WTC11 (cell line): ENCODE measurements at regions not wholly inside any gene's neighbourhood (a gene's known extent, or its start where the extent isn't known, plus 50 kb on each side); places are given as distances from the start of the nearest gene placed in this dataset.
"Not testable (repeated sequence)": the region's sequence is repeated elsewhere in the genome, so short reads cannot be mapped to it uniquely, and the experiment has no call there.

Experiments
- ATAC-seq: fragments of 200-7000 bp; cut with Tn5 transposase; 2 replicates; pipeline ENCODE4 v1.10.0; 2021; ENCODE audit warnings: mild to moderate bottlenecking, moderate library complexity
- CTCF ChIA-PET: fragments of 300-600 bp; sonication (Branson Sonifier 250); formaldehyde crosslinking; loops from one replicate; lab custom pipeline; 2021; ENCODE audit warnings: antibody characterized with exemption; lab: Charles Lee
- POLR2A ChIA-PET: fragments of 350-600 bp; sonication (Branson Sonifier 250); formaldehyde crosslinking; loops from one replicate; lab custom pipeline; 2021; ENCODE audit warnings: antibody characterized with exemption; lab: Charles Lee
- DNase-seq: peaks from one replicate; pipeline ENCODE4 v3.0.0; 2021; ENCODE audit warnings: low spot score
- H3K27ac Mint-ChIP-seq: 2 replicates; pipeline ENCODE4 v1.8.0; 2021; ENCODE audit warnings: mixed read lengths
- H3K27me3 Mint-ChIP-seq: 2 replicates; pipeline ENCODE4 v1.8.0; 2021; ENCODE audit warnings: low read depth, mild to moderate bottlenecking, moderate library complexity, mixed read lengths
- H3K36me3 Mint-ChIP-seq: 2 replicates; pipeline ENCODE4 v1.8.0; 2021; ENCODE audit warnings: mixed read lengths
- H3K4me1 Mint-ChIP-seq: 2 replicates; pipeline ENCODE4 v1.8.0; 2022; ENCODE audit warnings: mixed read lengths
- H3K4me3 Mint-ChIP-seq: 2 replicates; pipeline ENCODE4 v1.8.0; 2021; ENCODE audit warnings: mild to moderate bottlenecking, moderate library complexity, mixed read lengths
- H3K9me3 Mint-ChIP-seq: 2 replicates; pipeline ENCODE4 v1.8.0; 2021; ENCODE audit warnings: mixed read lengths
- EMX1 ChIP-seq: fragments of 250-450 bp; sonication (Bioruptor Pico); IDR thresholded peaks from 2 replicates; pipeline ENCODE4 v1.8.0; 2021; ENCODE audit warnings: mild to moderate bottlenecking
- FOXK1 ChIP-seq: sonication (generic); formaldehyde crosslinking; IDR thresholded peaks from 2 replicates; pipeline ENCODE4 v1.8.0; 2022; ENCODE audit warnings: mild to moderate bottlenecking, moderate library complexity, missing genetic modification reagents
- GABPB1 ChIP-seq: sonication (generic); formaldehyde crosslinking; IDR thresholded peaks from 2 replicates; pipeline ENCODE4 v1.8.1; 2023; ENCODE audit warnings: mild to moderate bottlenecking, missing genetic modification reagents
- JUN ChIP-seq: sonication (generic); formaldehyde crosslinking; IDR thresholded peaks from 2 replicates; pipeline ENCODE4 v1.8.0; 2023; ENCODE audit warnings: mild to moderate bottlenecking, missing genetic modification reagents
- NFE2L1 ChIP-seq: sonication (generic); formaldehyde crosslinking; IDR thresholded peaks from 2 replicates; pipeline ENCODE4 v1.8.1; 2023; ENCODE audit warnings: missing genetic modification reagents
- TP53 ChIP-seq: sonication (generic); formaldehyde crosslinking; IDR thresholded peaks from 2 replicates; pipeline ENCODE4 v1.8.1; 2023; ENCODE audit warnings: mild to moderate bottlenecking, missing genetic modification reagents
- ZNF317 ChIP-seq: sonication (generic); formaldehyde crosslinking; IDR thresholded peaks from 2 replicates; pipeline ENCODE4 v1.8.1; 2023; ENCODE audit warnings: low read depth, mild to moderate bottlenecking, moderate library complexity, missing genetic modification reagents, borderline replicate concordance
- ZNF671 ChIP-seq: fragments of 250-450 bp; sonication (Bioruptor Pico); IDR thresholded peaks from 2 replicates; pipeline ENCODE4 v1.8.0; 2021; ENCODE audit warnings: mild to moderate bottlenecking
- TF ChIP-seq, protein P1 (sequence below): sonication (generic); formaldehyde crosslinking; IDR thresholded peaks from 2 replicates; pipeline ENCODE4 v1.8.1; 2023; ENCODE audit warnings: mild to moderate bottlenecking, missing genetic modification reagents, moderate library complexity
- TF ChIP-seq, protein P2 (sequence below): sonication (generic); formaldehyde crosslinking; IDR thresholded peaks from 2 replicates; pipeline ENCODE4 v1.8.1; 2022; ENCODE audit warnings: mild to moderate bottlenecking, moderate library complexity, missing genetic modification reagents
- TF ChIP-seq, protein P3 (sequence below): sonication (generic); formaldehyde crosslinking; IDR thresholded peaks from 2 replicates; pipeline ENCODE4 v1.8.0; 2022; ENCODE audit warnings: mild to moderate bottlenecking, missing genetic modification reagents
- TF ChIP-seq, protein P4 (sequence below): sonication (generic); formaldehyde crosslinking; IDR thresholded peaks from 2 replicates; pipeline ENCODE4 v1.8.1; 2023; ENCODE audit warnings: mild to moderate bottlenecking, missing genetic modification reagents
- TF ChIP-seq, protein P5 (sequence below): sonication (generic); formaldehyde crosslinking; IDR thresholded peaks from 2 replicates; pipeline ENCODE4 v1.8.0; 2022; ENCODE audit warnings: mild to moderate bottlenecking, missing genetic modification reagents
- TF ChIP-seq, protein P6 (sequence below): sonication (generic); formaldehyde crosslinking; IDR thresholded peaks from 2 replicates; pipeline ENCODE4 v1.8.1; 2022; ENCODE audit warnings: low read depth, mild to moderate bottlenecking, moderate library complexity, missing genetic modification reagents, borderline replicate concordance

DNA sequence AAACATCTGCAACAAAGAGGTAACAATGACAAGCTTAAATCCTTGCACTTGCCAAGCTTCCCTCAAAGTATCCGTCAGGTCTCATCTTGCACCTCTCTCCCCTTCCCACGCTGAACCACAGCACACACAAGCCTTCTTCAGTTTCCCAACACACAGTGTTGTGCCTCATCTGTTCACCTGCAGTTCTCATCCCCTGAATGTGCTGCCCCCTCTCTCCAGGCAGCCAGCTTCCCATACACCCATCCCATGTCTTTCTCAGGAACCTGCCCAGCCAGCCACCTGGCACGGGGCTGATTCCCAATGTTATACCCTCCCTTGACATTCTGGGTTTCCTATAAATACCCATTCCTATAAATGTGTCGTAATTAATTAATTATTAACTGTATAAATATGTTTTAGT lies 314.8 kb downstream of the PRELID2 start:
- Mint-ChIP-seq H3K4me1 (peaks cover 10% of the 10 kb centered on the region), H3K4me3 (no peak overlapping the region), H3K9me3 (peaks cover 15% of the 10 kb centered on the region), H3K36me3 (peaks cover 10% of the 10 kb centered on the region), H3K27me3 (no peaks in the 10 kb centered on the region), H3K27ac (no peak overlapping the region)
- DNase-seq = no peak
- POLR2A ChIA-PET = no interaction called here
- ATAC-seq = peak; percentile 75
- TF ChIP-seq, protein P1, sequence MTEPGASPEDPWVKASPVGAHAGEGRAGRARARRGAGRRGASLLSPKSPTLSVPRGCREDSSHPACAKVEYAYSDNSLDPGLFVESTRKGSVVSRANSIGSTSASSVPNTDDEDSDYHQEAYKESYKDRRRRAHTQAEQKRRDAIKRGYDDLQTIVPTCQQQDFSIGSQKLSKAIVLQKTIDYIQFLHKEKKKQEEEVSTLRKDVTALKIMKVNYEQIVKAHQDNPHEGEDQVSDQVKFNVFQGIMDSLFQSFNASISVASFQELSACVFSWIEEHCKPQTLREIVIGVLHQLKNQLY (CRISPR knock-in tag) = no peak
- TF ChIP-seq, protein P2, sequence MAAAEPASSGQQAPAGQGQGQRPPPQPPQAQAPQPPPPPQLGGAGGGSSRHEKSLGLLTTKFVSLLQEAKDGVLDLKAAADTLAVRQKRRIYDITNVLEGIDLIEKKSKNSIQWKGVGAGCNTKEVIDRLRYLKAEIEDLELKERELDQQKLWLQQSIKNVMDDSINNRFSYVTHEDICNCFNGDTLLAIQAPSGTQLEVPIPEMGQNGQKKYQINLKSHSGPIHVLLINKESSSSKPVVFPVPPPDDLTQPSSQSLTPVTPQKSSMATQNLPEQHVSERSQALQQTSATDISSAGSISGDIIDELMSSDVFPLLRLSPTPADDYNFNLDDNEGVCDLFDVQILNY (CRISPR knock-in tag) = no peak
- TF ChIP-seq NFE2L1 = no peak
- TF ChIP-seq GABPB1 = no peak
- TF ChIP-seq FOXK1 (CRISPR knock-in tag) = no peak
- TF ChIP-seq EMX1 (CRISPR knock-in tag) = no peak
- no peak for TF ChIP-seq TP53 (CRISPR knock-in tag)
- TF ChIP-seq, protein P3, sequence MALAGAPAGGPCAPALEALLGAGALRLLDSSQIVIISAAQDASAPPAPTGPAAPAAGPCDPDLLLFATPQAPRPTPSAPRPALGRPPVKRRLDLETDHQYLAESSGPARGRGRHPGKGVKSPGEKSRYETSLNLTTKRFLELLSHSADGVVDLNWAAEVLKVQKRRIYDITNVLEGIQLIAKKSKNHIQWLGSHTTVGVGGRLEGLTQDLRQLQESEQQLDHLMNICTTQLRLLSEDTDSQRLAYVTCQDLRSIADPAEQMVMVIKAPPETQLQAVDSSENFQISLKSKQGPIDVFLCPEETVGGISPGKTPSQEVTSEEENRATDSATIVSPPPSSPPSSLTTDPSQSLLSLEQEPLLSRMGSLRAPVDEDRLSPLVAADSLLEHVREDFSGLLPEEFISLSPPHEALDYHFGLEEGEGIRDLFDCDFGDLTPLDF = no peak
- CTCF ChIA-PET = no interaction called here

DNA sequence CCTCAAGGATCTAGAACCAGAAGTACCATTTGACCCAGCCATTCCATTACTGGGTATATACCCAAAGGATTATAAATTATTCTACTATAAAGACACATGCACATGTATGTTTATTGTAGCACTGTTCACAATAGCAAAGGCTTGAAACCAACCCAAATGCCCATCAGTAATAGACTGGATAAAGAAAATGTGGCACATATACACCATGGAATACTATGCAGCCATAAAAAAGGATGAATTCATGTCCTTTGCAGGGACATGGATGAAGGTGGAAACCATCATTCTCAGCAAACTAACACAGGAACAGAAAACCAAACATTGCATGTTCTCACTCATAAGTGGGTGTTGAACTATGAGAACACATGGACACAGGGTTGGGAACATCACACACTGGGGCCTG lies 317.6 kb downstream of the PRELID2 start:
- CTCF ChIA-PET, DNase-seq, ATAC-seq, H3K4me3 Mint-ChIP-seq, H3K27ac Mint-ChIP-seq, POLR2A ChIA-PET, H3K27me3 Mint-ChIP-seq: not testable (repeated sequence)
- Mint-ChIP-seq H3K4me1 (peaks cover 10% of the 10 kb centered on the region), H3K9me3 (peaks cover 15% of the 10 kb centered on the region), H3K36me3 (peaks cover 10% of the 10 kb centered on the region)

DNA sequence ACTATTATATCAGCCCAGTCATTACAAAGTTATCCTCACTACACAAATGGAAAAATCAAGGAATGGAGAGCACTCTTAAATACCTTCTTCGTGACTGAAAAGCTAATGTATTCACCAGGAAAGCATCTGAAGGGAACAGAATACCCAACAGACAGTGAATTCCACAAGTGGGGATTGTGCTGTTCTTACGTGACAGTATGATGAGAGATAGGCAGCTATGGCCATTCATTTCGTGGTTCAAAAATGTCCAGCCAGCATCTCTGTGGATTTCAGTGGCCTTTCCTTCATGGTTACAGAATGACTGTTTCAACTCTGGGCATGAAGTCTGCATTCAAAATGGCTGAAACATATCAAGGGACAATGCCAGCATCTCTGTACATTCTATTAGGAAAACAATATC lies 323.8 kb downstream of the PRELID2 start:
- no peak for DNase-seq
- H3K27me3 Mint-ChIP-seq = no peaks in the 10 kb centered on the region
- no peak overlapping the region for H3K4me3 Mint-ChIP-seq
- no peaks in the 10 kb centered on the region for H3K36me3 Mint-ChIP-seq
- no peaks in the 10 kb centered on the region for H3K4me1 Mint-ChIP-seq
- CTCF ChIA-PET = no interaction called here
- no peak for ATAC-seq
- TF ChIP-seq, protein P4, sequence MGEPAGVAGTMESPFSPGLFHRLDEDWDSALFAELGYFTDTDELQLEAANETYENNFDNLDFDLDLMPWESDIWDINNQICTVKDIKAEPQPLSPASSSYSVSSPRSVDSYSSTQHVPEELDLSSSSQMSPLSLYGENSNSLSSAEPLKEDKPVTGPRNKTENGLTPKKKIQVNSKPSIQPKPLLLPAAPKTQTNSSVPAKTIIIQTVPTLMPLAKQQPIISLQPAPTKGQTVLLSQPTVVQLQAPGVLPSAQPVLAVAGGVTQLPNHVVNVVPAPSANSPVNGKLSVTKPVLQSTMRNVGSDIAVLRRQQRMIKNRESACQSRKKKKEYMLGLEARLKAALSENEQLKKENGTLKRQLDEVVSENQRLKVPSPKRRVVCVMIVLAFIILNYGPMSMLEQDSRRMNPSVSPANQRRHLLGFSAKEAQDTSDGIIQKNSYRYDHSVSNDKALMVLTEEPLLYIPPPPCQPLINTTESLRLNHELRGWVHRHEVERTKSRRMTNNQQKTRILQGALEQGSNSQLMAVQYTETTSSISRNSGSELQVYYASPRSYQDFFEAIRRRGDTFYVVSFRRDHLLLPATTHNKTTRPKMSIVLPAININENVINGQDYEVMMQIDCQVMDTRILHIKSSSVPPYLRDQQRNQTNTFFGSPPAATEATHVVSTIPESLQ = no peak
- no peak for TF ChIP-seq JUN (CRISPR knock-in tag)
- TF ChIP-seq ZNF671 (CRISPR knock-in tag) = no peak
- TF ChIP-seq ZNF317 = no peak
- TF ChIP-seq, protein P5, sequence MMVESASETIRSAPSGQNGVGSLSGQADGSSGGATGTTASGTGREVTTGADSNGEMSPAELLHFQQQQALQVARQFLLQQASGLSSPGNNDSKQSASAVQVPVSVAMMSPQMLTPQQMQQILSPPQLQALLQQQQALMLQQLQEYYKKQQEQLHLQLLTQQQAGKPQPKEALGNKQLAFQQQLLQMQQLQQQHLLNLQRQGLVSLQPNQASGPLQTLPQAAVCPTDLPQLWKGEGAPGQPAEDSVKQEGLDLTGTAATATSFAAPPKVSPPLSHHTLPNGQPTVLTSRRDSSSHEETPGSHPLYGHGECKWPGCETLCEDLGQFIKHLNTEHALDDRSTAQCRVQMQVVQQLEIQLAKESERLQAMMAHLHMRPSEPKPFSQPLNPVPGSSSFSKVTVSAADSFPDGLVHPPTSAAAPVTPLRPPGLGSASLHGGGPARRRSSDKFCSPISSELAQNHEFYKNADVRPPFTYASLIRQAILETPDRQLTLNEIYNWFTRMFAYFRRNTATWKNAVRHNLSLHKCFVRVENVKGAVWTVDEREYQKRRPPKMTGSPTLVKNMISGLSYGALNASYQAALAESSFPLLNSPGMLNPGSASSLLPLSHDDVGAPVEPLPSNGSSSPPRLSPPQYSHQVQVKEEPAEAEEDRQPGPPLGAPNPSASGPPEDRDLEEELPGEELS (CRISPR knock-in tag) = no peak
- TF ChIP-seq, protein P6, sequence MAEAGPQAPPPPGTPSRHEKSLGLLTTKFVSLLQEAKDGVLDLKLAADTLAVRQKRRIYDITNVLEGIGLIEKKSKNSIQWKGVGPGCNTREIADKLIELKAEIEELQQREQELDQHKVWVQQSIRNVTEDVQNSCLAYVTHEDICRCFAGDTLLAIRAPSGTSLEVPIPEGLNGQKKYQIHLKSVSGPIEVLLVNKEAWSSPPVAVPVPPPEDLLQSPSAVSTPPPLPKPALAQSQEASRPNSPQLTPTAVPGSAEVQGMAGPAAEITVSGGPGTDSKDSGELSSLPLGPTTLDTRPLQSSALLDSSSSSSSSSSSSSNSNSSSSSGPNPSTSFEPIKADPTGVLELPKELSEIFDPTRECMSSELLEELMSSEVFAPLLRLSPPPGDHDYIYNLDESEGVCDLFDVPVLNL (CRISPR knock-in tag) = no peak
- no peak overlapping the region for H3K27ac Mint-ChIP-seq
- H3K9me3 Mint-ChIP-seq = peaks cover 4% of the 10 kb centered on the region; the same call in 1 of the 2 replicates
- POLR2A ChIA-PET = no interaction called here
